Endodermal cell (in vitro differentiated cells): ENCODE measurements at regions not wholly inside any gene's neighbourhood (a gene's known extent, or its start where the extent isn't known, plus 50 kb on each side); places are given as distances from the start of the nearest gene placed in this dataset.

Source experiments
- DNase-seq: peaks from one replicate; pipeline ENCODE4 v3.0.0-alpha.2; 2017
- H3K27ac ChIP-seq: 2 replicates; pipeline ENCODE4 v1.5.1; 2013; ENCODE audit warnings: mild to moderate bottlenecking, low read depth, low read length, moderate library complexity
- H3K27me3 ChIP-seq: 2 replicates; pipeline ENCODE4 v1.6.1; 2013; ENCODE audit warnings: mild to moderate bottlenecking, low read length, moderate library complexity; ENCODE audit not compliant: insufficient read depth, control insufficient read depth, poor library complexity, severe bottlenecking
- H3K36me3 ChIP-seq: 2 replicates; pipeline ENCODE4 v1.7.0; 2013; ENCODE audit warnings: mild to moderate bottlenecking, low read length, moderate library complexity; ENCODE audit not compliant: control insufficient read depth, insufficient read depth
- H3K4me1 ChIP-seq: one replicate; pipeline ENCODE4 v1.7.0; 2013; ENCODE audit warnings: low read length; ENCODE audit not compliant: control insufficient read depth, insufficient read depth
- H3K4me3 ChIP-seq: 2 replicates; pipeline ENCODE4 v1.5.1; 2013; ENCODE audit warnings: mild to moderate bottlenecking, low read length, moderate library complexity
- H3K9ac ChIP-seq: 2 replicates; pipeline ENCODE4 v1.6.1; 2013; ENCODE audit warnings: mild to moderate bottlenecking, low read length, moderate library complexity; ENCODE audit not compliant: poor library complexity, severe bottlenecking; ENCODE audit errors: extremely low read depth
- H3K9me3 ChIP-seq: 2 replicates; pipeline ENCODE4 v1.6.1; 2013; ENCODE audit warnings: mild to moderate bottlenecking, low read length, moderate library complexity; ENCODE audit not compliant: control insufficient read depth
- H3K27ac Mint-ChIP-seq: 2 replicates; pipeline ENCODE4 v1.8.0; 2020; ENCODE audit warnings: mixed read lengths
- H3K27me3 Mint-ChIP-seq: 2 replicates; pipeline ENCODE4 v1.8.0; 2021; ENCODE audit warnings: mild to moderate bottlenecking, mixed read lengths; ENCODE audit not compliant: insufficient read depth
- H3K36me3 Mint-ChIP-seq: 2 replicates; pipeline ENCODE4 v1.8.0; 2020; ENCODE audit warnings: low read depth, mixed read lengths
- H3K4me1 Mint-ChIP-seq: 2 replicates; pipeline ENCODE4 v1.8.0; 2020; ENCODE audit warnings: mixed read lengths
- H3K4me3 Mint-ChIP-seq: 2 replicates; pipeline ENCODE4 v1.8.0; 2020; ENCODE audit warnings: mild to moderate bottlenecking, moderate library complexity, mixed read lengths
- H3K9me3 Mint-ChIP-seq: 2 replicates; pipeline ENCODE4 v1.8.0; 2020; ENCODE audit warnings: mild to moderate bottlenecking, mixed read lengths
- CTCF ChIP-seq: fragments of 200-600 bp; sonication (generic); conservative IDR thresholded peaks from 2 replicates; pipeline ENCODE4 v1.5.0; 2021; ENCODE audit warnings: antibody characterized with exemption, mild to moderate bottlenecking
- WGBS, 2 experiments: methylation state at CpG; one replicate each; pipeline versions ENCODE4 v1.1.5 to v1.1.7; 2013; ENCODE audit warnings: missing lambda C conversion rate in 2 of 2, mixed read lengths in 1 of 2; ENCODE audit not compliant: insufficient coverage in 1 of 2, insufficient read length in 1 of 2; 5-methylcytosine and 5-hydroxymethylcytosine counted together

GRCh38 chr5:91839721-91840120 is 456.6 kb upstream of the ARRDC3 start:
- Mint-ChIP-seq H3K4me1 (peaks cover 34% of the 10 kb centered on the region), H3K9me3 (no peaks in the 10 kb centered on the region), H3K36me3 (no peaks in the 10 kb centered on the region), H3K27me3 (no peaks in the 10 kb centered on the region), H3K4me3 (no peak overlapping the region), H3K27ac (no peak overlapping the region)
- Histone ChIP-seq H3K9ac (no peak overlapping the region), H3K27me3 (no peaks in the 10 kb centered on the region), H3K36me3 (no peaks in the 10 kb centered on the region), H3K4me3 (no peak overlapping the region), H3K27ac (no peak overlapping the region), H3K4me1 (peaks cover 5% of the 10 kb centered on the region), H3K9me3 (no peaks in the 10 kb centered on the region)
- TF ChIP-seq CTCF, result no peak
- 91 to 100% methylated on average over 2 to 4 of the region's 4 CpGs for WGBS, 2 experiments
- no peak for DNase-seq

- Mint-ChIP-seq H3K27me3 (no peaks in the 10 kb centered on the region), H3K27ac (no peak overlapping the region), H3K4me3 (no peak overlapping the region), H3K9me3 (no peaks in the 10 kb centered on the region), H3K4me1 (peaks cover 34% of the 10 kb centered on the region), H3K36me3 (no peaks in the 10 kb centered on the region)
- no peak for TF ChIP-seq CTCF
- Histone ChIP-seq H3K9me3 (no peaks in the 10 kb centered on the region), H3K4me3 (no peak overlapping the region), H3K27ac (no peak overlapping the region), H3K36me3 (no peaks in the 10 kb centered on the region), H3K9ac (no peak overlapping the region), H3K27me3 (no peaks in the 10 kb centered on the region), H3K4me1 (peaks cover 5% of the 10 kb centered on the region)
- DNase-seq, result no peak
- WGBS, 2 experiments, result 67 to 100% methylated on average over 1 to 2 of the region's 2 CpGs
These were observed 456.1 kb upstream of the ARRDC3 start for GRCh38 chr5:91839233-91839632.

GRCh38 chr5:91830361-91830953 is 447.3 kb upstream of the ARRDC3 start:
- no peak for TF ChIP-seq CTCF
- H3K36me3 ChIP-seq, result no peaks in the 10 kb centered on the region
- no peak overlapping the region for H3K27ac ChIP-seq
- Mint-ChIP-seq H3K9me3 (no peaks in the 10 kb centered on the region), H3K4me1 (peaks cover 8% of the 10 kb centered on the region), H3K27me3 (no peaks in the 10 kb centered on the region), H3K27ac (no peak overlapping the region), H3K36me3 (no peaks in the 10 kb centered on the region), H3K4me3 (no peak overlapping the region)
- no peak overlapping the region for H3K4me3 ChIP-seq
- no peaks in the 10 kb centered on the region for H3K9me3 ChIP-seq
- no peaks in the 10 kb centered on the region for H3K27me3 ChIP-seq
- DNase-seq, result no peak
- no peaks in the 10 kb centered on the region for H3K4me1 ChIP-seq
- 86 to 92% methylated on average over 5 of the region's 5 CpGs for WGBS, 2 experiments
- H3K9ac ChIP-seq, result no peak overlapping the region
